ENCODE measurements at regions not wholly inside any gene's neighbourhood (a gene's known extent, or its start where the extent isn't known, plus 50 kb on each side); places are given as distances from the start of the nearest gene placed in this dataset.
"Not testable (repeated sequence)": the region's sequence is repeated elsewhere in the genome, so short reads cannot be mapped to it uniquely, and the experiment has no call there.

DNA sequence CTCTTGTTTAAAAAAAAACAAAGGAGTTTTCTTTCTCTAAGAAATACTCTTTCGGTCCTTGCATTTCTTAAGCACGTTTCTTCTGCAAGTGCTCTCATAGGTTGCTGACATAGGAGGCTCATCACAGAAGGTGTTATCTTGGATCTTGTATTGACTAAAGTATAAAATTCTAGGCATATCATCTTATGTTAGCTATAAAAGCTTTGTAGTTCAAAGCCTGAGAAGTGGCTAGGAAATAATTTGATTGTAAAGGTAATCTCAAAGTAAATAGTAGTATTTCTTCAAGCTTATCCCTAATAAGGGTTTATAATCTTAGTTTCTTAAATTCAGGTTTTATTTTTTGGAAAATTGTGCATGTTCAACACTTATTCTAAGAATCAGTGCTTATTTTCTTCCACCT lies 778.9 kb downstream of the TMTC2 start:
- H3K4me1 ChIP-seq (ENCODE audit: insufficient read depth) = no peaks in the 10 kb centered on the region
- no peak overlapping the region for H3K4me3 ChIP-seq (ENCODE audit: low read depth, low read length)
- no peak overlapping the region for H3K27ac ChIP-seq (ENCODE audit: low read depth)
- WGBS = 65% methylated on average over 2 of the region's 2 CpGs
- no peak for DNase-seq (ENCODE audit: extremely low spot score)
- H3K36me3 ChIP-seq (ENCODE audit: insufficient read depth) = no peaks in the 10 kb centered on the region

DNA sequence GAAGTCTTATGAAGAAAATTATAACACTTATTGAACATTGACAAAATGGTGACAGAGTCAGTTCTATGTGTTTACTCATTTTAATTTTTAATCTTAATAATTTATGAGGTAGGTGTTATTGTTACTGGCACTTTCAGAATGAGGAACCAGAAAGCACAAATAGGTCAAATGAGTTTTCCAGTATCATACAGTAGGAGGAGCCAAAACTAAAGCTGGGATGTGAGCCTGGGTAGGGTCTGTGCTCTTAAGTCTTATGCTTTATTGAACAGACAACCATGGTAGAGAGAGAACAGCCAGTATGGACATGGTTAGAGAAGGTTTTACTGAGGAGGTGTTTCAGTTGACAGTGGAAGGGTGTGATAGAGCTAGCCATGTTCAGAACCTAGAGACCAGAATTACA lies 775.7 kb downstream of the TMTC2 start:
- no peaks in the 10 kb centered on the region for H3K4me1 ChIP-seq (ENCODE audit: insufficient read depth)
- no peak overlapping the region for H3K27ac ChIP-seq (ENCODE audit: low read depth)
- H3K36me3 ChIP-seq (ENCODE audit: insufficient read depth) = no peaks in the 10 kb centered on the region
- H3K4me3 ChIP-seq (ENCODE audit: low read depth, low read length) = no peak overlapping the region
- DNase-seq (ENCODE audit: extremely low spot score) = no peak

DNA sequence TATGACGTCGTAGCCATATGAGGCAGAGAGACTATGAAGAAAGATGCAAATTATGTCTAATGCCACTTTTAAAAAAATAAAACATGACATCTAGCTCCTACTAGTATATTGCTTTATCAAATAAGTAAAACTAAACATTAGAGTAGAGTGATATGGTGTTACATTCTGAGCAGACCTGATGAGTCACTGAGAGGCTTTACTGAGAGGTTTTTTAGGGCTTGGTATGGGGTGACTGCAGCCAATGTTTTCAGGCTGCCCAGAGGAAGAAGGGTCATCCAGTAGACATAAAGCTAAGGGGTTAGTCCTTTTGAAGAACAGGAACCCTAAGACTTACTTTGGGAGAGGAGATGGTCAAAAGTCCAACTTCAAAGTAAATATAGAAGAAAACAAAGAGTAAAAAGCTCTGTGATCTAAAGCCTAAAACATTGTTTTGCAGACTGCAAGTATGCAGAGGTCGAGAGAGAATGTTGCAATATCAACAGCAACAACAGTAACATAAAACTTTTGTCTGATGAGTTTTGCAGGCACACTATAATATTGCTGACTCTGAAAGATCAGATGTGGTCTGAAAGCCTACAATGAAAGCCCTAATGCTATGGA lies 774.7 kb downstream of the TMTC2 start:
- 77% methylated on average over 3 of the region's 3 CpGs for WGBS
- Histone ChIP-seq H3K27ac (ENCODE audit: low read depth) (no peak overlapping the region), H3K36me3 (ENCODE audit: insufficient read depth) (no peaks in the 10 kb centered on the region), H3K4me1 (ENCODE audit: insufficient read depth) (no peaks in the 10 kb centered on the region), H3K4me3 (ENCODE audit: low read depth, low read length) (no peak overlapping the region)
- DNase-seq (ENCODE audit: extremely low spot score) = no peak

DNA sequence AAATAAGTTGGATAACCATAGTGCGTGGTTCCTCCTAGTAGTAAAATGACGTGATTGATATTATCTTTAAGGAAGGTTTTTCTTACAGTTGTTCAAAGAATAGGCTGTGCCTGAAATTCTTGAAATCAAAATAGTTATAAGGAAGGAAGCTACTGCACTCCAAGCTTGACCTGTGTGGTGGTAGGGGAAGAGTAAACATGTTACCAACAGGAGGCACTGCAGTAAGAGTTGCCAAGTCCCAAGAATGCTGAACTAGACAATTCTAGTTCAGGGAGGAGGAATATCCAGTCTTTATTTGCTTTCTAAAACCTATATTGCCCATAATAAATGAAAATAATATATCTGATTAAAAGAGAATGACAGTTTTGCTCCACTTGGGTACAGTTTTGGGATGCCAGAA lies 764.5 kb downstream of the TMTC2 start:
- H3K4me1 ChIP-seq (ENCODE audit: insufficient read depth) = no peaks in the 10 kb centered on the region
- 90% methylated on average over 2 of the region's 2 CpGs for WGBS

DNA sequence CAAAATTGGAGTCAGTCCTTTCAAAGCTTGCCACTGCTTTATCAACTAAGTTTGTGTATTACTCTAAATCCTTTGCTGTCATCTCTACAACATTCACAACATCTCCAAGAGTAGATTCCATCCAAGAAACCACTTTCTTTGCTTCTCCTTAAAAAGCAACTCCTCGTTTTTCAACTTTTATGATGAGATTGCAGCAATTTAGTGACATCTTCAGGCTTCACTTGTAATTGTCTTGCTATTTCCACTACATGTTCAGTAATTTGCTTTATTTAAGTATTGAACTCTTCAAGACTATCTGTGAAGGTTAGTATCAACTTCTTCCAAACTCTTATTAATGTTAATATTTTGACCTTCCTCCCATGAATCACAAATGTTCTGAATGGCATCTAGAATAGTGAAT lies 747.9 kb downstream of the TMTC2 start:
- no peak overlapping the region for H3K4me3 ChIP-seq (ENCODE audit: low read depth, low read length)
- H3K36me3 ChIP-seq (ENCODE audit: insufficient read depth) = no peaks in the 10 kb centered on the region
- no peaks in the 10 kb centered on the region for H3K4me1 ChIP-seq (ENCODE audit: insufficient read depth)
- DNase-seq (ENCODE audit: extremely low spot score) = no peak
- no peak overlapping the region for H3K27ac ChIP-seq (ENCODE audit: low read depth)
- WGBS = 33% methylated on average over 1 of the region's 1 CpG

More for the DNA sequence above, 764.5 kb downstream of the TMTC2 start:
- Histone ChIP-seq H3K36me3 (ENCODE audit: insufficient read depth) (no peaks in the 10 kb centered on the region), H3K27ac (ENCODE audit: low read depth) (no peak overlapping the region), H3K4me3 (ENCODE audit: low read depth, low read length) (no peak overlapping the region)
- DNase-seq (ENCODE audit: extremely low spot score) = no peak

DNA sequence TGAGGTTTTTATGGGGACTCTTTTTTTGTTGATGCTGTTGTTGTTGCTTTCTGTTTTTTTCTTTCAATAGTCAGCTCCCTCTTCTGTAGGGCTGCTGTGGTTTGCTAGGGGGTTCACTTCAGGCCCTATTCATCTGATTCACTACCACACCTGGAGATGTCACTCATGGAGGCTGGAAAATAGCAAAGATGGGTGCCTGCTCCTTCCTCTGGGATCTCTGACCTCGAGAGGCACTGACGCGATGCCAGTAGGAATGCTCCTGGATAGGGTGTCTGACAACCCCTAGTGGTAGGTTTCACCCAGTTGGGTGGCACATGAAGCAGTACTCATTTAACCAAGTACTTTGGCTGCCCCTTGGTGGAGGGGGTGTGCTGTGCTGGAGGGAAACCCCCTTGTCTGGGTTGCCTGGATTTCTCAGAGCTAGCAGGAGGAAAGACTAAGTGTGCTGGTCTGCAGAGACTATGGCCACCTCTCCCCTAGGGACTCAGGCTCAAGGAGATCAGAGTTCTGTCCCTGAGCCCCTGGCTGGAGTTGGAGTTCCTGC lies 745.5 kb downstream of the TMTC2 start:
- no peaks in the 10 kb centered on the region for H3K4me1 ChIP-seq (ENCODE audit: insufficient read depth)
- H3K27ac ChIP-seq (ENCODE audit: low read depth) = no peak overlapping the region
- 96% methylated on average over 3 of the region's 3 CpGs for WGBS
- H3K36me3 ChIP-seq (ENCODE audit: insufficient read depth) = no peaks in the 10 kb centered on the region
- DNase-seq (ENCODE audit: extremely low spot score) = no peak
- H3K4me3 ChIP-seq (ENCODE audit: low read depth, low read length) = no peak overlapping the region

DNA sequence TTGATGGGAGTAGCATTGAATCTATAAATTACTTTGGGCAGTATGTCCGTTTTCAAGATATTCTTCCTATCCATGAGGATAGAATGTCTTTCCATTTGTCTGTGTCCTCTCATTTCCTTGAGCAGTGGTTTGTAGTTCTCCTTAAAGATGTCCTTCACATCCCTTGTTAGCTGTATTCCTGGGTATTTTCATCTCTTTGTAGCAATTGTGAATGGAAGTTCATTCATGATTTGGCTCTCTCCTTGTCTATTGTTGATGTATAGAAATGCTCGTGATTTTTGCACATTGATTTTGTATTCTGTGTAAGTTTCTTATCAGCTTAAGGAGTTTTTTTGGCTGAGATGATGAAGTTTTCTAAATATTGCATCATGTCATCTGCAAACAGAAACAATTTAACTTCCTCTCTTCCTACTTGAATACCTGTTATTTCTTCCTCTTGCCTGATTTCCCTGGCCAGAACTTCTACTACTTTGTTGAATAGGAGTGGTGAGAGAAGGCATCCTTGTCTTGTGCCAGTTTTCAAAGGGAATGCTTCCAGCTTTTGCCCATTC lies 741.0 kb downstream of the TMTC2 start:
- not testable (repeated sequence) for H3K27ac ChIP-seq (ENCODE audit: low read depth); DNase-seq (ENCODE audit: extremely low spot score); H3K36me3 ChIP-seq (ENCODE audit: insufficient read depth); H3K4me3 ChIP-seq (ENCODE audit: low read depth, low read length); H3K4me1 ChIP-seq (ENCODE audit: insufficient read depth)
- WGBS = 83% methylated on average over 2 of the region's 2 CpGs

DNA sequence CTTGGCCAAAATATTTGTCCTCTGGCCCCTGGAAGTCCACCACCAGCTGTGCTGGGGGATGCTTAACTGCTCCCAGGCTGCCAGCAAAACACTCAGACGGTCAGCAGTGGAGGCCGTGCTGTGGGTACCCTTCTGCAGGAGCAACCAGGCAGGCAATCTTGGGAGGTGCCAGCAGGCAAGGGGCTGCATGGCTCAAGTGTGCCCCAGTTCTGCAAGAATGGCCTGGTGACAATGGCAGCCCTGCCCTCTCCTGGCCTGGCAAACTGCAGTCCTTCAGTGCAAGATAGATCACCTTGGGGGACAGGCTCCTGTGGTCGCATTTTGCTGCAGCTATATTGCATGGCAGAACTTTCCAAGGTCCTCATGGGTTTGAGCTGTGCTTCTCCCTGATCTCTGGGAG lies 728.3 kb downstream of the TMTC2 start:
- no peaks in the 10 kb centered on the region for H3K36me3 ChIP-seq (ENCODE audit: insufficient read depth)
- H3K27ac ChIP-seq (ENCODE audit: low read depth) = no peak overlapping the region
- 86% methylated on average over 3 of the region's 3 CpGs for WGBS
- no peak overlapping the region for H3K4me3 ChIP-seq (ENCODE audit: low read depth, low read length)
- no peaks in the 10 kb centered on the region for H3K4me1 ChIP-seq (ENCODE audit: insufficient read depth)
- no peak for DNase-seq (ENCODE audit: extremely low spot score)

DNA sequence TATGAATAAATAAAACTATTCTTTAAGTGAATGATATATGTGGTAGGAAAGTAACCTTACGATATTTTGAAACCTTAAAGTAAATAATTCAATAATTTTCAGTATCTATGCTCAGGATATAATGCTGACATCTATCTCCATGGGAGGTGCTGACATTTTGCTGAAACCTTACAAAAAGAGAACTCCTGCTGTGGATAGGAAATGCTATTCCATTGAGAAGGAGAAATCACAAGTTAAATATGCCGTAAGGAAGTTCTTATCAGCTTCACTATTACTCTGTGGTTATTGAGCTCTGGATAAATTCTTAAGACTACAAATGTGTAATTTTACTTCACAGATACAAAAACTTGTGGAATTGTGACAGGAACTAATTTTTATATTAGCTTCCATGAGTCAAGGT lies 722.1 kb downstream of the TMTC2 start:
- H3K27ac ChIP-seq (ENCODE audit: low read depth) = no peak overlapping the region
- no peak for DNase-seq (ENCODE audit: extremely low spot score)
- no peaks in the 10 kb centered on the region for H3K4me1 ChIP-seq (ENCODE audit: insufficient read depth)
- WGBS = 86% methylated on average over 2 of the region's 2 CpGs
- H3K36me3 ChIP-seq (ENCODE audit: insufficient read depth) = no peaks in the 10 kb centered on the region
- H3K4me3 ChIP-seq (ENCODE audit: low read depth, low read length) = no peak overlapping the region

DNA sequence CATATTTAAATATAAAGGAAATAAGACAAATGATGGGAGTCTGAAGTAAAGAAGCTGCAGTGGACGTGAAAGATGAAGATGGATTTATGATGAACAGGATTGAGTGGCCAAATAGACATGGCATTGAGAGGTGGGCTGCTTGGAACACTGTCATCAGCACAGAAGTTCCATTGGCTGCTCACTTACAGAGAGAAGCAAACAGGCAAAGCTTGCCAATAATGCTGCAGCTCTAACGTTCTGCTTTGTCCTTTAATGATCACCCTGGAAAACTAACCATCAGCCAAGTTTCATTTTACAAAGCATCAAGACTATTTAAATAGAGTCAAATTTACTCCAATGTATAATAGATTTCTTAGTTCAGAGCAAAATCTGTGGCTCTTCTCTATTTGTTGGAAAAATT lies 721.4 kb downstream of the TMTC2 start:
- 51% methylated on average over 2 of the region's 2 CpGs for WGBS
- DNase-seq (ENCODE audit: extremely low spot score) = no peak
- Histone ChIP-seq H3K27ac (ENCODE audit: low read depth) (no peak overlapping the region), H3K36me3 (ENCODE audit: insufficient read depth) (no peaks in the 10 kb centered on the region), H3K4me3 (ENCODE audit: low read depth, low read length) (no peak overlapping the region), H3K4me1 (ENCODE audit: insufficient read depth) (no peaks in the 10 kb centered on the region)

DNA sequence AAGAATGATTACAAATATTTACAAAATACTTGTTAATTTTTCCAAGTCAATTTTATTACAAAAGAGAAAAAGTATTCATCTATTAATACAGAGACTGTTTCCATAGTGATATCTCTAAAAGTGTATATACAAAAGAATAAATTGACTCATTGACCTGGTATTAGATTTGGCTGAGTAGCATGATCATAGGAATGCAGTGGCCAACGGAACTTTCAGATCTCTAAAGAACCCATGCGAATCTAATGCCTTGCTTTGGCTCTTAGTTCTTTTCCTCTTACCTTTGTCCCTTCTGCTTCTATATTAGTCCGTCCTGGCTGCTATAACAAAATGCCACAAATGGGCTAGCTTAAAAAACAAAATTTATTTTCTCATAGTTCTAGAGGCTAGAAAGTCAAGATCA lies 717.8 kb downstream of the TMTC2 start:
- no peaks in the 10 kb centered on the region for H3K36me3 ChIP-seq (ENCODE audit: insufficient read depth)
- H3K27ac ChIP-seq (ENCODE audit: low read depth) = no peak overlapping the region
- DNase-seq (ENCODE audit: extremely low spot score) = no peak
- H3K4me3 ChIP-seq (ENCODE audit: low read depth, low read length) = no peak overlapping the region
- WGBS = 89% methylated on average over 3 of the region's 3 CpGs
- H3K4me1 ChIP-seq (ENCODE audit: insufficient read depth) = no peaks in the 10 kb centered on the region

DNA sequence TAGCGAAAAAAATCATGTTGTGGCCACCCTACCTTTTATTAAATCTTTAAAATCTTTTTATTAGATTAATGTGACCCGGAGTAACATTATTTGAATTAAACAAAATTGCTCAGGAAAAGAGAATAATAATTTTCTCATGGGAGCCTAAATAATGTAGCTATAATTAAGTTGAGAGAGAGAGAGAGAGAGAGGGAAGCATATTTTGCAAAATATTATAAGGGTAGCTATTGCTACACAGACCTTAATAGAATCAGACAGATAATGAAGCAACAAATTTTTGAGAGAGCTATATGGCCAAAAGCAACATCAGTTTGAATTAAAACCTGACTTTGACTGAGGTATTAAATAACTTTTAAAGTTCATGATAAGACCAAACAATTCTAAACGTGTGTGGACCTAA lies 703.5 kb downstream of the TMTC2 start:
- Histone ChIP-seq H3K36me3 (ENCODE audit: insufficient read depth) (no peaks in the 10 kb centered on the region), H3K27ac (ENCODE audit: low read depth) (no peak overlapping the region), H3K4me1 (ENCODE audit: insufficient read depth) (no peaks in the 10 kb centered on the region), H3K4me3 (ENCODE audit: low read depth, low read length) (no peak overlapping the region)
- 79% methylated on average over 3 of the region's 3 CpGs for WGBS
- DNase-seq (ENCODE audit: extremely low spot score) = no peak

DNA sequence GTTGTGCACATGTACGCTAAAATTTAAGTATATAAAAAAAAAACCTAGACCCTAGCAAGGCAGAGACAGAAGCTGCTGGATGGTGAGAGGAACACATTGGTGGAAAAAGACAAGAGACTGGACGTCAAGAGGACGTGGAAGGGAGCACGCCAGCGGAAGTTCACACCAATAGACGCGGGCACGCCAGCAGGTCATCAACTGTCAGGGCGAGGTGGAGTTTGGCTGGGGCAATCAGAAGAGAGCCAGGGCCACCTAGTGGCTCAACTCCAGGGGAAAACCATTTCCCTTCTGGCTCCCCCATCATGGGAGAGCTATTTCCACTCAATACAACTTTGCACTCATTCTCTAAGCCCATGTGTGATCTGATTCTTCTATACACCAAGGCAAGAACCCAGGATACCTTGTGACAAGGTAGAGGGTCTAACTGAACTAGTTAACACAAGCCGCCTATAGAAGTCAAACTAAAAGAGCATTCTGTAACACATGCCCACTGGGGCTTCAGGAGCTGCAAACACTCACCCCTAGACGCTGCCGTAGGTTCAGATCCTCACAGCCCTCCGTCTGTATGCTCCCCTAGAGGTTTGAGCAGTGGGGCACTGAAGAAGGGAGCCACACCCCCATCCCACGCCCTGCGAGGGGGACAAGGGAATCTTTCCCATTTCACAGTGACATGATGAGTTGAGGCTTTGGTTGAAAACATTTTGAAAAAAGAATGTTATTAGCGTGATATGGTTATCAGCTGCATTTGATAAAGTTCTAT lies 702.7 kb downstream of the TMTC2 start:
- WGBS = 84% methylated on average over 16 of the region's 16 CpGs
- no peak for DNase-seq (ENCODE audit: extremely low spot score)
- Histone ChIP-seq H3K27ac (ENCODE audit: low read depth) (no peak overlapping the region), H3K36me3 (ENCODE audit: insufficient read depth) (no peaks in the 10 kb centered on the region), H3K4me3 (ENCODE audit: low read depth, low read length) (no peak overlapping the region), H3K4me1 (ENCODE audit: insufficient read depth) (no peaks in the 10 kb centered on the region)

DNA sequence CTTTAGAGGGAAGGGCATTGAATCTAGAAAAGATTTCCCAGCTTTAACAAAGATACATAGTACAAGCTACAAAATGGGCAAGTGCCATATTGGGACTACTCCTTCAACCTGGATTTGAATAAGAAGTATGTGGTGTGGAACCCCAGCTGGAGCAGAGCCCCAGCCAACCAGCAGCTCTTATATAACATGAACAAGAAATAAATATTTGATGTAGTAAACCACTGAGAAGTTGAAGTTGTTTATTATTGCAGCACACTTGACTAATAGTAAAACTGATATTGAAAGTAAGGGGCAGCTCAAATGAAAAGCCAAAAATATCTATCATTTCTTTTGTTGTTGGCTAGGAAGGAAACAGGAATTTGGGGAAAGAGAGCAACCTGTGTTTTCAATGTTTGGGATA lies 701.8 kb downstream of the TMTC2 start:
- no peak for DNase-seq (ENCODE audit: extremely low spot score)
- Histone ChIP-seq H3K4me1 (ENCODE audit: insufficient read depth) (no peaks in the 10 kb centered on the region), H3K27ac (ENCODE audit: low read depth) (no peak overlapping the region), H3K4me3 (ENCODE audit: low read depth, low read length) (no peak overlapping the region), H3K36me3 (ENCODE audit: insufficient read depth) (no peaks in the 10 kb centered on the region)
